Kidney (tissue), 13 donors: ENCODE measurements at regions not wholly inside any gene's neighbourhood (a gene's known extent, or its start where the extent isn't known, plus 50 kb on each side); places are given as distances from the start of the nearest gene placed in this dataset.
A peak's percentile ranks its signal among the peaks of the same experiment; 100 is the strongest.

Experiments used
- DNase-seq, 5 donors: peaks; one replicate each; pipeline ENCODE4 v3.0.0-alpha.2; 2013 to 2020
- FAIRE-seq: peaks from 2 replicates; lab custom pipeline; 2012; peaks lifted over from hg19 to GRCh38; lab: Jason Lieb, UNC
- H3K27ac ChIP-seq, 2 donors: one replicate each; pipeline ENCODE4 v1.7.0; 2013; ENCODE audit warnings: low read depth in 2 of 2, low read length in 2 of 2, inconsistent platforms in 1 of 2
- H3K27me3 ChIP-seq: one replicate; pipeline ENCODE4 v1.7.1; 2013; ENCODE audit warnings: low read length, inconsistent platforms; ENCODE audit not compliant: control insufficient read depth, insufficient read depth
- H3K36me3 ChIP-seq, 3 donors: one replicate each; pipeline versions ENCODE4 v1.7.0 to v1.7.1; 2013; ENCODE audit warnings: low read length in 3 of 3, control low read depth in 1 of 3, inconsistent platforms in 1 of 3; ENCODE audit not compliant: insufficient read depth in 3 of 3, control insufficient read depth in 2 of 3
- H3K4me1 ChIP-seq, 3 donors: one replicate each; pipeline versions ENCODE4 v1.7.0 to v1.7.1; 2013; ENCODE audit warnings: low read length in 3 of 3, inconsistent platforms in 1 of 3, low read depth in 1 of 3; ENCODE audit not compliant: control insufficient read depth in 2 of 3, insufficient read depth in 2 of 3
- H3K4me3 ChIP-seq, 3 donors: one replicate each; pipeline versions ENCODE4 v1.7.0 to v1.8.1; 2013; ENCODE audit warnings: low read length in 3 of 3, control low read depth in 1 of 3, inconsistent platforms in 1 of 3
- H3K9ac ChIP-seq, 3 donors: one replicate each; pipeline versions ENCODE4 v1.7.0 to v1.7.1; 2013; ENCODE audit warnings: low read length in 3 of 3, control low read depth in 1 of 3, inconsistent platforms in 1 of 3
- H3K9me3 ChIP-seq, 3 donors: one replicate each; pipeline versions ENCODE4 v1.7.0 to v1.7.1; 2013; ENCODE audit warnings: low read length in 3 of 3, control low read depth in 1 of 3, inconsistent platforms in 1 of 3; ENCODE audit not compliant: control insufficient read depth in 2 of 3, insufficient read depth in 1 of 3
- CTCF ChIP-seq: IDR thresholded peaks from 3 replicates; pipeline ENCODE4 v1.5.1; 2012; ENCODE audit warnings: mild to moderate bottlenecking, moderate library complexity, borderline replicate concordance; ENCODE audit not compliant: insufficient read depth; ENCODE audit errors: extremely low read depth
- intact Hi-C: fragments of 100-400 bp; cut with DNase I; formaldehyde crosslinking; loops from one replicate; pipeline ENCODE4 v1.11.1; 2022
- donor health status: control.
- donor health status: control.
- donor health status: control.
- donor health status: control.
- donor health status: control.
- donor health status: DM: yes; HTN: yes; CAD: no.
- donor health status: Normal renal cell carcinoma (clear cell type).

- H3K27me3 ChIP-seq = no peaks in the 10 kb centered on the region
- H3K9me3 ChIP-seq = no peaks in the 10 kb centered on the region
- DNase-seq (peak in 2 of 5 donors; percentile 10 to 23), FAIRE-seq (no peak)
- no peak overlapping the region for H3K4me3 ChIP-seq
- H3K27ac ChIP-seq = no peak overlapping the region
- no peaks in the 10 kb centered on the region for H3K4me1 ChIP-seq
- TF ChIP-seq CTCF = peak; percentile 8
- no peaks in the 10 kb centered on the region for H3K36me3 ChIP-seq
- H3K9ac ChIP-seq = no peak overlapping the region
- intact Hi-C loops = no loop called here
These were observed 721.9 kb upstream of the SLC10A2 start for GRCh38 chr13:103788061-103788652.

DNA sequence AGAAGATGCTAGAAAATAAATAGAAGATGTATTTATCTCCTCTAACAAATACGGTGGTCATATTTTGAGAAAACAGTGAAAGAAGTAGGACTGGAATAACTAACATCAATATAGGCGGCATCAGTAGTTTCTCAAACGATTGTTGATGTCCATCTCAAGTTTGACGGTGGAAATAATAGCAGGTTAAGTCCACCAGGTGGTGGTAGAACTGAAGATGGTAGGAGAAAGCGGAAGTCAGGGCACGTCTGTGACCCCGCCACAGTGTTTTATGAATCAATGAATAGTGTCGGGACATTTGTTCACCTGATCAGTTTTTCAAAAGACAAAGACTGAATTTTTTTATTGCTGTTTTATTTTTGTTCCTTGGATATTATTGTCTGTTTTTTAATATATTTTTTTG, 706.4 kb upstream of the SLC10A2 start:
- no peak overlapping the region for H3K9ac ChIP-seq
- DNase-seq (no peak), FAIRE-seq (no peak)
- H3K9me3 ChIP-seq = no peaks in the 10 kb centered on the region
- no peak overlapping the region for H3K4me3 ChIP-seq
- no peaks in the 10 kb centered on the region for H3K27me3 ChIP-seq
- intact Hi-C loops = no loop called here
- H3K4me1 ChIP-seq = no peaks in the 10 kb centered on the region
- H3K36me3 ChIP-seq = no peaks in the 10 kb centered on the region
- H3K27ac ChIP-seq = no peak overlapping the region
- no peak for TF ChIP-seq CTCF

DNA sequence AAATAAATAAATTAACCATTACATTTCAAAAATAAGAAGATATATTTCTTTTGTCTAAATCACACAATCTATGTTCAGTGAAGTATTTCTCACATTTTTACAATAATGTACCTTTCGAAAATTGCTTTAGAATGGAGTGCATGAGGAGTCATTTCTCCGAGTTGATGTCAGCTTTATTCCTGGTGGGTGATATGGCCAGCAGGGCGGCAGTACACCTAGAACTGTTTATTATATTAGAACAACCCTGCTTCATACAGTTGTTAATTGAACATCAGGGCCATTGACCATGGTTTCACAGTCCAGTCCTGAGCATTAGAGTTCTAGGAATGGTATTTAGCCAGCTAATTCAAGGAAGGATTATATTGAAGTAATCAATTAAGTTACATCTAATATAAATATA, 696.3 kb upstream of the SLC10A2 start:
- Histone ChIP-seq H3K36me3 (no peaks in the 10 kb centered on the region), H3K4me1 (no peaks in the 10 kb centered on the region), H3K9me3 (no peaks in the 10 kb centered on the region), H3K27me3 (no peaks in the 10 kb centered on the region), H3K9ac (no peak overlapping the region), H3K27ac (no peak overlapping the region), H3K4me3 (no peak overlapping the region)
- FAIRE-seq (no peak), DNase-seq (no peak)
- TF ChIP-seq CTCF = no peak
- intact Hi-C loops = no loop called here

DNA sequence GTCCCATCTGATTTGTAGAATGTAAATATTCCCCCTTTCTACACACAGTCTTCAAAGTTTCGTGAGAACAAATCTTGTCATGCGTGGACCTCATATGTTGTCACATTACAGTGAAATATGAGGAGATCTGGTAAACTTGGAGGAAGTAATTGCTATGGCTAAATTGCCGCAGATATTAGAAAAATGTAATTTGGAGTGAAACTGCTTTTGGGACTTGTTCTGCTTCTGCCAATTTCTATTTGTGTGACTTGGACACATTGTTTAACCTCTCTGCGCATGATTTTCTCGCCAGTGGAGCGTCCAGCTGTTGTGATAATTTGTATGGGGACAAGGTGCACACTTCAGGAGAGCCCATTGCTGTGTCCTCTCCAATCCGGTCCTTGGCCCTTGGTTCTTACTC, 693.1 kb upstream of the SLC10A2 start:
- TF ChIP-seq CTCF = no peak
- Histone ChIP-seq H3K4me3 (no peak overlapping the region), H3K36me3 (no peaks in the 10 kb centered on the region), H3K9me3 (no peaks in the 10 kb centered on the region), H3K4me1 (no peaks in the 10 kb centered on the region), H3K9ac (no peak overlapping the region), H3K27ac (no peak overlapping the region), H3K27me3 (no peaks in the 10 kb centered on the region)
- FAIRE-seq (no peak), DNase-seq (no peak)
- intact Hi-C loops = no loop called here
